ENCODE measurements at regions not wholly inside any gene's neighbourhood (a gene's known extent, or its start where the extent isn't known, plus 50 kb on each side); places are given as distances from the start of the nearest gene placed in this dataset.
A peak's percentile ranks its signal among the peaks of the same experiment; 100 is the strongest.

DNA sequence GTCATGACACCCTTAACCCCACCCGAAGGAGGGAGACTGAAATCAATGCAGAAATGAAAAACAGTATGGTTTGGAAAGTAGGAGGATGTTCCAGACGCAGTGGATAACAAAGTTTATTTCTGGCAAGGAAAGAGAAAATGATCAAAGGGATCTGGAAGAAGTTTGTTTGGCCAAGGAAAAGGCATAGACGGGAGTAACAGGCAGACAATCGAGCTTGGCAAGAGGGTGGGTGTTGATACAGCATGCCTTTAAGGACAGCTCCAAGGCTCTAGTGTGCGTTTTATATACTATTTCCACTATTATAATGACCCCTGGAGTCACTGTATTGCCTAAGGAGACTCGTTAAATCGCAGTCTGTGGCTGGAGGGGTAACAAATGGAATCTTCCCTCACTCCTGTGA lies 303.7 kb upstream of the RUNX1 start:
- no peak for DNase-seq

DNA sequence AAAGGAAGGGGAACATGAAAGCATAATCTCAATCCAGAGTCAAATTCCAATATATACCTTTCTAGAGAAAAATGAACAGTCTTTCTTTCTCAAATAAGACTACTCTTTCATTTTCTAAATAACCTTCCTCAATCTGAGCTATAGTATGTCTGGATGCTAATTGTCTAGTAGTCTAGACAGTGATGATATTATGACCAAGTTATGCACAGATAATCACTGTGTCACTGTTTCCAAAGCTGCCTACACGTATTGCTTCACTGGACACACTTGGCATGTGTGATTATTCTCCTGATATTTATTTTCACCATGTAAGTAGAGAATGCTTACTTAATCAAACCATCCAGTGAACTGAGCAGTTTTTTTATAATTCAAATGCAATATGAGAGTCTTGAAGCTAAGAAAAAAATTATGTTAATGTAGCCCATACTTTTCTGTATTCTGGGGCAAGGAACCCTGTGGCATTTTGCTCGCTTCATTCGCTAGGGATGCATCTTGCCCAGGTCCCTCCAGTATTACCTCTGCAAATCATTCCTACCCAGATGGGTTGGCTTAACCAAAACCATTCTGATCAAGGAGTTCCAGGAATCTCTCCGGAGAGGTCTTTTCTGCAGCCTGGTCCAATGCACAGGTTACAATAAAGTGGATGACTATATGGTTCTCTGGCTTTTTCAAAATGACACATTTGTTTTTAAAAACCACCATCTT lies 303.1 kb upstream of the RUNX1 start:
- DNase-seq = no peak

DNA sequence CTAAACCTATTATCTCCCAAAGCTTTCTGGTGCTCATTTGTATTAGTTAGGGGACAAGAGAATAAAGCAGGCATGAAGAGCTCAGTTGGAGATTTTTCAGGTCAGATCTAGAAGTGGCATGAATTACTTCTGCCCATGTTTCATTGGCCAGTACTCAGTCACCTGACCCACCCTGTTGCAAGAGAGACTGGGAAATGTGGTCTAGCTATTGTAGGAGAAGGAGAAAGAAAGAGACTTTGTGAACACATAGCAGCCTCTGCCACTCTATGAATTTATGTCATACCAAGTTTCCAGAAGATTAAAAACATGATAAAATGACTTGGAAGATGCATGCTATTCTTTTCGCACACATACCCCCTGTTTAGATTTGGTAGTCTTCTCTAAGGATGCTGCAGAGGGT lies 302.3 kb upstream of the RUNX1 start:
- peak; percentile 13 for DNase-seq

DNA sequence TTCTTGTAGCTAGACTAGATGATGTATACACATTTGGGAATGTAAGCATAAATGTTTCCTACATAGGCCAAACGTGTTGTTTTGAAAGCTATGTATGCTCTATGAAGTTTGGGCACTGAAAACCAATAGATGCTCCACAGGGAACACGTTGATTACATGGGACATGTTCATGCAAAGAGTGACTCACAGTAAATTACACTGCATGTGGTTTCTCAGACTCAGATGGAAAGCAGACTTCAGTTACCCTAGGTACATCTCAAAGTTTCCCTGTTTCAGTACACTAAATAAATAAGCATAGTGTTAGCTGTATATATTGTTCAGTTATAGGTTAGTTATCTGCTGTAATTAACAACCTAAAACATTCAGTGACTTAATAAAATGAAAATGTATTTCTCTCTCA lies 301.9 kb upstream of the RUNX1 start:
- DNase-seq = peak; percentile 64

DNA sequence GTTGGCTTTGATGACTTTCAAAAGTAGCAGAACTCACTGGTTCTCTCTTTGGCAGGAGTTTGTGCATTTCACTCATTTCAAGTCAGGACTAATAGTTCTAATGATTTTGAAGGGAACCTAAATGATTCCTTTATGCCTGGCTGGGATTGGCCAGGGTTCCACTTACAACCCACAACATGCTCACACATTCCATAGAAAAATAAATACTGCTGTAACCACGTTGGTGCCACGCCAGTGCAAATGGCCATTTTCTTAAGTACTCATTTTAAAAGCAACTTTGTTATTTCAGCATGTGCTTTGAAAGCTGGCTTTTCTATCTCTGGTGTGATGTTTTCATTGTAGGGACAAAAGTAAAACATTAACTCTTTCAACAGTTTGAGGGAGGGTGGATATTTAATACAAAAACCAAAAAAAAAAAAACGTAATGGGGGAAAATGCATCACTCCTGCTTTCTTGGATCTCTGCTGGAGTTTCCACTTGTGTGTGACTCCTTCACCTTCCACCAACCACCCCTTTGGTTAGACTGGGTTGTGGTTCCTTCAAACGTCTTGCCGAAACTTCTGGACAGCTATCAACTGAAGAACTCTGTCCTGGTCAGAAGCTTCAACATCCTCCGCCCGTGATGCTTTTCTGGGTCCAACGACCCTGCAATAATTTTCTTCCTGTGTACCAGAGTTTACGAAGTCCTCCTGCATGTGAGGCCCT lies 300.4 kb upstream of the RUNX1 start:
- no peak for DNase-seq

DNA sequence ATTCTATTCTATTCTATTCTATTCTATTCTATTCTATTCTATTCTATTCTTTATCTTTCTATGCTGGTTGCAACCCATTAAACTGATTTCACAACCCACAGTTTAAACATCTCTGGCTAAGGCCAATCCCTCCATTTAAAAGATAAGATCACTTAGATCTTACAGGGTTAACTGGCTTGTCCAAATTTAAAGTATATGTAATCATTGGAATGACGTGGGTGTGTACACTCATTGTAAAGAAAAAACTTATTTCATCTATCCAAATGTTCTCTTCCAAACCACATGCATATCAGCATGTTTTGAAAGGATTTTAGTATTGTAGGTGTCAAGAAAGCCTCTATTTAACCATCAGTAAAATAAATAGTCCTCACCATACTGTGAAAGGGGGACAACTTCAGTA lies 299.6 kb upstream of the RUNX1 start:
- DNase-seq = no peak

DNA sequence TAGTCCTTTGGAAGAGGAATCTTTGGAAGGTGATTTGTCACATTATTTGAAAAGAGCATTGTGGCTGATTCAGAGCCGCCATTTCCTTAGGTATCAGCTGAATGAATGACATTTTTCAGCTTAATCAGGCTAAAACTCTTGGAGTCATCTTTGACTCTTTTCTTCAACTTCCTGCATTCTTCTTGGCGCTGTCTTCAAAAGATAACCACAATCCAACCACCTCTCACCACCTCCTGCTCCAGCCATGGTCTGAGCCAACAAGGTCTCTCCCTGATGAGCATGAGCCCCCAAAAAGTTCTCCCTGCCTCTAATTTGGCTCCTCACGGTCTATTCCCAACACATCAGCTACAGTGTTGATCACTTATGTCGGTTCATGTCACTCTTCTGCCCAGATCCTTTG lies 297.6 kb upstream of the RUNX1 start:
- no peak for DNase-seq

DNA sequence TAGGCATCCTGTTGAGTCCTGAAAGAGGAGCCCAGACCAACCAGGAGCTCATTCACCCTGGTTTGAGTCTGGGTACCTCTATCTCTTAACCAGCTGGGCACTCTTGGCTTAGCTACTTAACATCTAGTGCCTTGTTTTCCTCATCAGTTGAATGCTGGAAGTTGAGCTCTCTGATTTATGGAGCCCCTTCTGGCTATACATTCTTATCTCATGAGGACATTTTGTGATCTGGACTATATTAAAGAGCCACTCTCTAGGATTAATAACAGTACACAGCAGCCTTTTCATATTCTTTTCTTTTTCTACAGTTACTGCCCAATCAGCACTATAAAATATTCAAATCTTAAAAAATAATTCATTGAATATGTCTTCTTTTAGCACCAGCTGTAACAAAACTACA lies 296.9 kb upstream of the RUNX1 start:
- DNase-seq = no peak

DNA sequence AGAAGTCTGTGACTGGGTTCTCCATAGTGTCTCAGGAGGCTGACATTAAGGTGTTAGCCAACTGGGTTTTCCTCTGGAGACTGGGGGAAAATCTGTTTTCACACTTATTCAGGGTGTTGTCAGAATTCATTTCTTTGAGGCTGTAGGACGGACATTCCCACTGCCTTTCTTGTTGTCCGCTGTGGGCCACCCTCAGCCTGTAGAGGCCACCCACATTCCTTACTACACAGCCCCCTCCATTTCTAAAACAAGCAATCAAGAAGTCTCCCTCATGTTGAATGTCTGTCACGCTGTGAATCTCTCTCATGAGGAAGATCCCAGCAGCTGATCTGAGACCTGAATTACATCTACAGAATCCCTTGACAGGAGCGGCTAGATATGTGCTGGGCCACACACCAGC lies 295.5 kb upstream of the RUNX1 start:
- DNase-seq = no peak

DNA sequence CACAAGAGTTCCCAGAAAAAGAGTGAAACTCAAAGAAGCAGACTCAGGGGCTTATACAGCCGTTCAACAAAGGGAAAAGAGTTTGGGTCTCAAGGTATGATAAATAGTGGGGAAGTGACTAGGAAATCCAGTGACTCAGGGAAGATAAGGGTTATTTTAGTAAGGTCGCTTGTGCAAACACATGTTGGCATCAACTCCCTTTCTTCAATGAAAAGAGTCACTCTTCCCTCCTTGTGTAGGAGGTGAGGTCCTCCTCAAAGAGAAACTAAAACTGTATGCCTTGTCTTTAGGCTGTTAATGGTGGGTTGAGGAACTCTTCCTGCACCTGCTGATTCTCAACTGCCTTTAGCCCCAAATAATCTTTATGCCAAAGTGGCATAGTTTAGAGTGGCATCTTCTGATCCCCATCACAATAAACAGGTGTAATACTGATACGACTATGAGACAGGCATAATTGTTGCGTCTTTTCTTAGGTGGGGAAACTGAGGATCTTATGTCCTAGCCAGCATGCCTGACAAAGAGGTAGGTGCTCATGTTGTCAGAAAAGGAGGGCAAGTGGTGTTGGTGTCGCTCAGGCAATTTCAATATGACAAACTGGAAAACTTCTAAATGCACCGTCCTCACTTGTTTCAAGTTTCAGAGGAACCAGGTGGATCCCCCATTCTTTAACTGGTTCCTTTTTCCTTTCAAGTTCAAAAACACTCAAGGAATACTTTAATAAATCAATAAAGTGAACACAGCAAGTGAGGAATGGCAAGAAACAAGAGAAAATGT lies 294.1 kb upstream of the RUNX1 start:
- DNase-seq = peak; percentile 52

DNA sequence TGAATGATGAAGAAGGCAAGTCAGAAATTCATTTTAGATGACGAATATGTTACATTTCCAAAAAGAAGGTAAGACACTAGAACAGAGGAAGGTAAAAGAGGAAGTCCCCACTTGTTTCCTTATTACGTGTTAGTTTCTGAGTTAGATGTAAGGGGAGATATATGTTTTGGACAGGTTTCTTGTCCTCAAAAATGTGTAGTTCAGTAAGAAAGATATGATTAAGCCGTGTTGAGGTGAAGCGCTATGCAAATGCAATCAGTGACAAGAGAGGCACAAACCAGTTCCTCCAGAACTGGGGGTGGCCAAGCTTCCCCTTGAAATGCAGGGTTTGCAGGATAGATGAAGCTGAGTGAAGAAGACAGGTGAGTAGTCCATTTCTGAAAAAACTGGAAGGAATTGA lies 293.3 kb upstream of the RUNX1 start:
- DNase-seq = peak; percentile 83

DNA sequence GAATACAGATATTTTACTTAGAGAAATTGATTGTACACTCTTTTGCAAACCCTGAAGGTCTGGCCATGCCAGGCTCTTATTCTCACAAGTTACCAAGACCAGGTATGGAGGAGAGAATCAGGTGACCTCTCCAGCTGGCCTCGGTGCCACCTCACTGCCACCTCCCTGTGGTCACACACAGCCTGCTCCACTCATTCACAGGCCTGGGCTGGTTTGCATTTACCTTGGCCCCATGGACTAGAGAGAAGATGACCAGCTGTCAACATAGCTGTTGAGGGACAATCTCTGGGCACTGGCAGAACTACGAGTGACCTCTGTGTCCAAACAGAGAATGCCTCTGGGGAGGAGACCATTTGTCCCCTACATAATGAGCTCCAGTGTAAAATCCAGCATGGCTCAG lies 291.2 kb upstream of the RUNX1 start:
- no peak for DNase-seq

DNA sequence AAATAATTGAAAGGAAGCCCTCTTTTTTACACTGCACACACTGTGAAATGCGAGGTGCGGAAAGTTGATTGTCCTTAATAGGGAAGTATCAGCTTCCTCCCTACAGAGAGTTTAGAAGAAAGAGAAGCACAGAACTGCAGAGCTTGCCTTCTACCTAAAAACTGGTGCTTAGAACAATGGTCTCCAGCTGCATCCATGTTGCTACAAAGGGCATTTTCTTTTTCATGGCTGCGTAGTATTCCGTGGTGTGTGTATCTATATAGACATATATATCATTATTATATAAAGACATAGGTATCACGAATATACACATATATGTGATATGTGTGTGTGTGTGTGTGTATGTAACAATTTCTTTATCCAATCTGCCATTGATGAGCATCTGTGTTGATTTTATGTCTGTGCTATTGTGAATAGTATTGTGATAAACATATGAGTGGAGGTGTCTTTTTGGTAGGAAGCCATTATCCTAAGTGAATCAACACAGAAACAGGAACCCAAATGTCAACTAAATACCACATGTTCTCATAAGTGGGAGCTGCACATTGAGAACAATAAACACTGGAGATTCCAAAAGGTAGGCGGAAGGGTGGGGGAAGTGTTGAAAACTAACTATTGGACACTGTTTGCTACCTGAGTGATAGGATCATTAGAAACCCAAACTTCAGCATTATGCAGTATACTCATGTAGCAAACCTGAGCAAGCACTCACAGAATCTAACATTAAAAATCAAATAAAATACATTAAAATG lies 290.0 kb upstream of the RUNX1 start:
- DNase-seq = no peak

DNA sequence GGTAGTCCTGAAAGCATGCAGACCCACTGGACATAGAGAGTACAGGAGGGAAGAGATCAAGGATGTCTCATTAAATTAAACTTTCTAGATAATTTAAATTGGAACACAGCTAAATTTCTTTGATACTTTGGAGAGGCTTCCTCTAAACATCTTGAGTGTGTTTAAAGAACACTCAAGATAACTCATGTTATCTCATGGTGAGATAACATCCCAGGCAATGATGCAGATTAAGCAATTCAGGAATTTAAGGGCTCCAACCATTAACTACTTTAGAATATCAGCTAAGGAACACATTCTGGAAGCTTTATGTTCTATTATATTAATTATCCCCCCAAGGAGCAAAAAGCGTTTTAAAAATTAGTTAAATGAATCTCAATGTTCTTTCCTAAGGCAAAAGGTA lies 289.2 kb upstream of the RUNX1 start:
- no peak for DNase-seq

DNA sequence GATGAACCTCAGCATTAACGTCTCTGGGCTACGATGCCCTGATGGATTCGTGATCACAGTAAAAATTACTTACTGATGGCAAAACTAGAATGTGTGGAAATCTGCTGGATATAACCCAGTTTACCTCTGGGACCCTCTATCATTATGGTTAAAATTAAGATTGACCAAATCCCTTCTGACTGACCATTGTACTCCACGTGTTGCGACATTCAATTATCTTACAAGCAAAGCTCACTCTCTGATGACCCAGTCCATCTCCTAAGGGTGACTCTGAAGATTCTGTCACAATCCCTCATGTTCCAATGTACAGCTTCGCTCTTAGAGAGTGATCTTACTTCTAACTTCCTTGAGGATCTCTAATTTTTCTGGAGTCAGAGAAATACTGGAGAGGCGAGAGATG lies 288.5 kb upstream of the RUNX1 start:
- DNase-seq = no peak

DNA sequence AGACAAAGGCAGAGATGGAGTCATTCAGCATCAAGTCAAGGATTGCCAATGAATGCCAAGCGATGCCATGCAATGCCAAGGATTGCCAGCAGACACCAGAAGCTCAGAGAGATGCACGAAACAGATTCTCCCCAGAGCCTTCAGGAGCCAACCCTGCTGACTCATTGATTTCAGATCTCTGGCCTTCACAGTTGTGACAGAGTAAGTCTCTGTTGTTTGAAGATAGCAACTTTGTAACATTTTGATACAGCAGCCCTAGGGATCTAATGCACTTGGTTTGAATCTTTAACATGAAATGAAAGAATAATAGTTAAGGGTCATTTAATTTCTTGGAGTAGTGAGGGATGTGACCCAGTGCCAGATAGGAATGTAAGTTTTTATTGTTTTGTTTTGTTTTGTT lies 287.4 kb upstream of the RUNX1 start:
- DNase-seq = no peak

DNA sequence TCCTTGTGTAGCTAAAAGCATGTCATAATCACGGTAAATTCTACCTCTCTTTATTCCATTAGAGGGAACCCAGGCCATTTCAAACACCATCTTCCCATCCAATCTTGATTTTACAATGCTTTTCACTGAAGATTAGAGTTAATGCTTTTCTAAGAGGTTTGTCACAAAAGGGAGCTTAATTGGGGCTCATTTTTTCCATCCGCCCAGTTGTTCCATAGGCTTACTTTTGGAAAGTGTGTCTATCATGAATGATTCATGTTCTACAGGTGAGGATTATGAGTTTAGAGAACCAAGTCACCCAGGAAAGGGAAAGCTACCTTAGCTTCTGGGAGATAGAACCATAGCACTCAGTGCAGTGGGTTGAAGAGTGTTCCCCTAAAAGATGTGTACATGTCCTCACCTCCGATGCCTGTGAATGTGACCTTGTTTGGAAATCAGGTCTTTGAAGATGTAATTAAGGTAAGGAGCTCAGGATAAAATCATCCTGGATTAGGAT lies 286.9 kb upstream of the RUNX1 start:
- no peak for DNase-seq

DNA sequence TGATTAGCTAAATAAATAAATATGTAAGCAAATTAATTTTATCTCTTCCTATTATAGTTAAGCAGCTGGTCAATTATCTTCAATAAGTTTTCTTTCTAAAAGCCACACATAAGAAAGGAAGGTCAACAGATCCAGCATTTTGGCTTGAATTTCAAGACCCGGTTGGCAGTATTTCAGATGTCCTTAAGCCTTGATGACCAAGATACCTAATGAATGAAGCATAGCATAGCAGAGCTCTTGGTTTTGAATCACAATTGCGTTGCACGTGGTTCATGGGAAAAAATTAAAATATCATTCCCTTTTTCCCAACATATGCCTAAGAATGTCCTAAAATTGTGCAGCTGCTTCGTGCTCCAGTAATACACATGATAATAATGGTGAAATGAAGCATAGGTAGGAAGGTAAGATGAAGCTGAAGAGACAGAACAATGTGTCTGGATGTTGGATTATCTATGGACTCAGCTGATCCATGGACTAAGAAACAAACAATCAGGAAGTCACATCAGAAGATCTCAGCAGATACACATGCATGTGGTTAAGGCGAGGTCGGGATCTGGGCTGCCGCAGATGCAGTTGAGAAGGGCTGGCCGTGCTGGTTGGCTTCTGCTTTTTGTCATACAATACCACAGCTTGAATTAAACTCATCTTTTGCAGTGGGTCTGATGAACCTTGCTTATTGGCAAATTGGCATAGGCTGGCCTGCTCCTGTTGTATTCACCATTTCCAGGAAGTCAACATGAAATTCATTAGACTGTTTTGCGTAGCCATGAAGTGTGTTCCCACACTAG lies 284.9 kb upstream of the RUNX1 start:
- DNase-seq = no peak

DNA sequence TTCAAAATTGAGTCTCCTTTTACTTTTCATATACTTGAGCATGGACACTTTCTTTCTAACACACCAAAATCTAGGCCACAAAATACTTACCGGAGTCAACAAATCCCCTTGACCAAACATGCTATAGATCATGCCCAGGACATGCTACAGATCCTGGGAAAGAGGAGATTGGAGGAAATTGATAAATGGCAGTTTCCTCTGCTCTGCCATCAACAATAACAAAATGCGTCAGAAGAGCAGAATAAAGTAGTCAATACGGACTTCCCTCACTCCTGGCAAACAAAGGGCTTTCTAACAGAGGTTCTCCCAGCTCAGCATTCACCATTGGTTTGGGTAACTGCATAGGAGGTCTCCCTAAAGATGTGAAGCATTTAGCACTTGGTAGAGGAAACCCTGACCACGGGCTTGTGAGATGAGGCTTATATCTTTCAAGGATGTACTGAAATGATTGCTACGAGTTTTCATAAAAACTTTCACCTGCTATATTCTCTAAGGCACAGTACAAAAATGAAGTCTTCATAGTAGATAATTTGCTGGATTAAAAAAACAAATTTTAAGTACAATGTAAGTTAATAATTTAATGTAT lies 283.8 kb upstream of the RUNX1 start:
- DNase-seq = peak; percentile 36

DNA sequence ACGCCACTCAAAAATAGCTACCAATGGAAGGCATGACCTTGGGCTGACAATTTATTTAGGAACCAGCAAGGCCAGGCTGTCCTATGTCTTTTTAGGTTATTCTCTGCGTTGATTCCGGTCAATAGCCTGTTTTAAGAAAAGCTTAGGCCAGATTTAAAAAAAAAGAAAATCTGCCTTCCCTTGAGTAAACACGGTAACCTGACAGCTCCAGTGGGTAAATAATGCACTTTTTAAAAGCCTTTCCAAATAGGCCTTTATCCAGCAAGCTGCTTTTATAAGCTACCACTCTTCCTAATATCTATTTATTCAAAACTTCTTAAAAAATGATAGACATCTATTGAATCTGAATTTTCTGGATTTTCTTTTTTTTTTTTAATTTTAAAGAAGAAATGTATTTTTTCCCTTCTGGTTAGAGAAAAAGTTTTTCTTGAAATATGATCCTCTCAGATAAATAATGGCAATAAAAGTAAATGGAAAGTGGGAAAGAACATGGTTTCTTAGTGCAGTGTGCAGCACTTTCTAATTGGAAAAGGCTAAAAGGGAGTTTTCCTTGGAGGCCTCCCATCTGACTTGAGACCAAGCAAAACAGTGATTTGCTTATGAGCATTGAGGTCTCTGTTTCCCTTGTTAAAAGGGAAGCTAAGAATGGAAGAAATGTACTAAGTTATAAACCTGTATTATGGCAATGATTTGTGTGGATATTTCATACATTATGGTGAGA lies 281.0 kb upstream of the RUNX1 start:
- DNase-seq = no peak

DNA sequence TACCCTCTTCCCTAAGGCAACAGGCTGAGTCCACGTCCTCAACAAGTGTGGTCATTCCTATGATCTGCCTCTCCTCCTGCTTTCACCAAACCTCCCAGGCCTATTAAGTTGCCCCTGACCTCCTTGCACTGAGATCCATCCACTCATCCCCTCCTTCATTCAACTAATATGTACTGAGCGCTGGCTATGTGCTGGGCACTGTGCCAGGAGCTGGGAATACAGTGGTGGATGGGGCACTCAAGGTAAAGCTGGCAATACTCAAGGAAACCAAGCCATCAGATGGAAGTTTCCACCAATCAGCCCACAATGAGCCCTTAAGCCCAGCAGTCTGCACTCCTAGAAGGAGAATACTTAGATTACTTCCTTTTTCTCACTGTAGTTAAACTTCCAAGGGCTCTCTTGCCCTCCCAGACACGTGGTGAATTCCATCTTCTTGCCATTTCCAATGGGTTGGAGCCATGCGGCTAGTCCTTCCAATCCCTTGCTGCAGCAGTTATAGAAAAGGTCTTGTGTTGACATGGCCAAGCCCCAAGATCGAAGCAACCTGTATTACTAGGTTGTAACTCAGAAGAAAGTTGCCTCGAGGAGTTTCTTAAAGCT lies 279.9 kb upstream of the RUNX1 start:
- DNase-seq = no peak
